ENCODE measurements at regions not wholly inside any gene's neighbourhood (a gene's known extent, or its start where the extent isn't known, plus 50 kb on each side); places are given as distances from the start of the nearest gene placed in this dataset.

GRCh38 chr1:56077206-56077605 lies 502.2 kb downstream of the PLPP3 start:
- TF ChIP-seq CTCF (conservative IDR thresholded peaks at IDR 0.05; ENCODE audit: low read depth, low read length) (no peak), EZH2phosphoT487 (IDR thresholded peaks at IDR 0.05; ENCODE audit: borderline replicate concordance, low read length) (no peak), EZH2 (IDR thresholded peaks at IDR 0.05; ENCODE audit: low read length, unreplicated experiment) (no peak)
